Adrenal gland (tissue), 9 donors: ENCODE measurements at regions not wholly inside any gene's neighbourhood (a gene's known extent, or its start where the extent isn't known, plus 50 kb on each side); places are given as distances from the start of the nearest gene placed in this dataset.
"Not testable (repeated sequence)": the region's sequence is repeated elsewhere in the genome, so short reads cannot be mapped to it uniquely, and the experiment has no call there.

Experiments
- DNase-seq, 7 donors: peaks; one replicate each; pipeline ENCODE4 v3.0.0-alpha.2; 2019 to 2020
- H3K27ac ChIP-seq, 5 donors: fragments of 200-600 bp; sonication (generic) in 4 of 5; 1 replicate in 3 of 5; 2 replicates in 2 of 5; pipeline versions ENCODE4 v1.5.1 to v1.8.0; 2016 to 2020; ENCODE audit warnings: mild to moderate bottlenecking in 1 of 5
- H3K27me3 ChIP-seq: fragments of 200-600 bp; 2 replicates; pipeline ENCODE4 v1.8.0; 2021
- H3K36me3 ChIP-seq, 2 donors: fragments of 200-600 bp; replicated peaks in 1 of 2; 1 replicate in 1 of 2; 2 replicates in 1 of 2; pipeline versions ENCODE4 v1.5.1 to v1.8.0; 2018 to 2022
- H3K4me1 ChIP-seq, 2 donors: fragments of 200-600 bp; replicated peaks in 1 of 2; 1 replicate in 1 of 2; 2 replicates in 1 of 2; pipeline versions ENCODE4 v1.5.1 to v1.8.0; 2018 to 2021
- H3K4me3 ChIP-seq, 4 donors: fragments of 200-600 bp; sonication (generic) in 3 of 4; one replicate each; pipeline ENCODE4 v1.5.1; 2016 to 2018
- H3K9me3 ChIP-seq, 3 donors: fragments of 200-600 bp; sonication (generic) in 1 of 3; replicated peaks in 1 of 3; 1 replicate in 2 of 3; 2 replicates in 1 of 3; pipeline versions ENCODE4 v1.5.1 to v1.8.0; 2016 to 2021
- CTCF ChIP-seq, 6 experiments: fragments of 450-650 bp in 4 of 6; fragments of 200-600 bp in 2 of 6; sonication (generic) in 1 of 6; IDR thresholded peaks; 1 replicate in 5 of 6; 2 replicates in 1 of 6; pipeline versions ENCODE4 v1.5.1 to v1.8.0; 2016 to 2021; ENCODE audit warnings: antibody characterized with exemption in 6 of 6, mild to moderate bottlenecking in 2 of 6, moderate library complexity in 1 of 6
- POLR2A ChIP-seq, 2 donors: fragments of 450-650 bp; IDR thresholded peaks; one replicate each; pipeline ENCODE4 v1.6.1; 2017; ENCODE audit warnings: antibody characterized with exemption in 2 of 2, mild to moderate bottlenecking in 2 of 2, moderate library complexity in 1 of 2
- WGBS, 4 donors: extraction: QIAGEN DNeasy Blood & Tissue Kit in 2 of 4; methylation state at CpG; one replicate each; pipeline versions ENCODE4 v1.1.5 to v1.1.7; 2013 to 2017; 5-methylcytosine and 5-hydroxymethylcytosine counted together
- intact Hi-C, 2 donors: fragments of 100-400 bp; cut with DNase I; formaldehyde crosslinking; loops; one replicate each; pipeline versions ENCODE4 v1.14.1 to v1.15.0; 2022 to 2023
- donor health status: healthy with polysubstance abuse.
- donor health status: Bipolar disorder and iron deficiency.
- donor health status: DM: yes; HTN: yes; CAD: no.
- donor health status: DM: no; HTN: no; CAD: no.
- donor health status: DM: no; HTN: no; CAD: no.

GRCh38 chr2:234795272-234795920 is 156.4 kb upstream of the SH3BP4 start:
- 61 to 67% (median 64%) methylated on average over 6 of the region's 6 CpGs for WGBS, 4 donors
- DNase-seq: no peak
- Histone ChIP-seq H3K27ac (no peak overlapping the region), H3K4me3 (no peak overlapping the region), H3K9me3 (no peaks in the 10 kb centered on the region), H3K36me3 (no peaks in the 10 kb centered on the region), H3K4me1 (no peaks in the 10 kb centered on the region), H3K27me3 (no peaks in the 10 kb centered on the region)
- TF ChIP-seq CTCF (IDR thresholded peaks at IDR 0.05) (no peak), POLR2A (IDR thresholded peaks at IDR 0.05) (no peak)
- intact Hi-C loops: no loop called here

- intact Hi-C loops: no loop called here
- TF ChIP-seq POLR2A (IDR thresholded peaks at IDR 0.05): no peak
- no peak for TF ChIP-seq CTCF (IDR thresholded peaks at IDR 0.05)
- no peak for DNase-seq
Observed at GRCh38 chr2:234794866-234795265, 157.0 kb upstream of the SH3BP4 start.

GRCh38 chr2:234793212-234793785 is 158.5 kb upstream of the SH3BP4 start:
- intact Hi-C loops: no loop called here
- no peak overlapping the region for H3K4me3 ChIP-seq
- H3K27me3 ChIP-seq: no peaks in the 10 kb centered on the region

More at GRCh38 chr2:234794866-234795265, 157.0 kb upstream of the SH3BP4 start:
- Histone ChIP-seq H3K4me3 (no peak overlapping the region), H3K9me3 (no peaks in the 10 kb centered on the region), H3K36me3 (no peaks in the 10 kb centered on the region), H3K27ac (no peak overlapping the region), H3K4me1 (no peaks in the 10 kb centered on the region), H3K27me3 (no peaks in the 10 kb centered on the region)
- WGBS, 4 donors: 90 to 93% (median 92%) methylated on average over 8 of the region's 8 CpGs

GRCh38 chr2:234792621-234793022 is 159.2 kb upstream of the SH3BP4 start:
- intact Hi-C loops: no loop called here
- Histone ChIP-seq H3K4me3 (no peak overlapping the region), H3K9me3 (no peaks in the 10 kb centered on the region), H3K36me3 (no peaks in the 10 kb centered on the region), H3K27ac (no peak overlapping the region), H3K4me1 (no peaks in the 10 kb centered on the region), H3K27me3 (no peaks in the 10 kb centered on the region)
- no peak for TF ChIP-seq CTCF (IDR thresholded peaks at IDR 0.05)
- TF ChIP-seq POLR2A (IDR thresholded peaks at IDR 0.05): no peak
- 87 to 92% (median 90%) methylated on average over 12 to 18 of the region's 18 CpGs for WGBS, 4 donors
- DNase-seq: no peak

More at GRCh38 chr2:234793212-234793785, 158.5 kb upstream of the SH3BP4 start:
- no peaks in the 10 kb centered on the region for H3K4me1 ChIP-seq
- WGBS, 4 donors: 81 to 85% (median 84%) methylated on average over 8 of the region's 8 CpGs
- H3K9me3 ChIP-seq: no peaks in the 10 kb centered on the region
- no peak for DNase-seq
- H3K36me3 ChIP-seq: no peaks in the 10 kb centered on the region
- H3K27ac ChIP-seq: no peak overlapping the region
- TF ChIP-seq CTCF (IDR thresholded peaks at IDR 0.05) (no peak), POLR2A (IDR thresholded peaks at IDR 0.05) (no peak)

GRCh38 chr2:234792096-234792495 is 159.7 kb upstream of the SH3BP4 start:
- H3K27ac ChIP-seq, DNase-seq, H3K9me3 ChIP-seq, intact Hi-C loops, H3K36me3 ChIP-seq, H3K4me1 ChIP-seq, H3K27me3 ChIP-seq, H3K4me3 ChIP-seq: not testable (repeated sequence)
- 90 to 99% (median 96%) methylated on average over 8 of the region's 8 CpGs for WGBS, 4 donors
